CD14-positive monocyte (primary cell): ENCODE measurements at regions not wholly inside any gene's neighbourhood (a gene's known extent, or its start where the extent isn't known, plus 50 kb on each side); places are given as distances from the start of the nearest gene placed in this dataset.

ENCODE experiments used
- DNase-seq, 3 donors: peaks; one replicate each; pipeline ENCODE4 v3.0.0-alpha.2; 2011 to 2022
- H2AFZ ChIP-seq: 2 replicates; pipeline ENCODE4 v1.6.0; 2012; ENCODE audit warnings: mild to moderate bottlenecking, low read depth, low read length, inconsistent platforms; ENCODE audit not compliant: insufficient read depth, poor library complexity, severe bottlenecking
- H3K27ac ChIP-seq, 2 donors: 1 replicate in 1 of 2; 2 replicates in 1 of 2; pipeline ENCODE4 v1.5.1; 2012 to 2013; ENCODE audit warnings: low read length in 2 of 2, control low read depth in 1 of 2, inconsistent platforms in 1 of 2, low read depth in 1 of 2, mild to moderate bottlenecking in 1 of 2
- H3K27me3 ChIP-seq, 2 donors: one replicate each; pipeline versions ENCODE4 v1.6.0 to v1.6.1; 2011 to 2013; ENCODE audit warnings: low read length in 2 of 2; ENCODE audit not compliant: control insufficient read depth in 2 of 2, insufficient read depth in 2 of 2
- H3K36me3 ChIP-seq, 2 donors: replicated peaks in 1 of 2; 1 replicate in 1 of 2; 2 replicates in 1 of 2; pipeline versions ENCODE4 v1.5.1 to v1.6.1; 2012 to 2013; ENCODE audit warnings: low read length in 2 of 2, control low read depth in 1 of 2, inconsistent platforms in 1 of 2, mild to moderate bottlenecking in 1 of 2; ENCODE audit not compliant: insufficient read depth in 2 of 2, control insufficient read depth in 1 of 2
- H3K4me1 ChIP-seq, 2 donors: 1 replicate in 1 of 2; 2 replicates in 1 of 2; pipeline versions ENCODE4 v1.5.1 to v1.6.1; 2012 to 2013; ENCODE audit warnings: low read length in 2 of 2, control low read depth in 1 of 2, inconsistent platforms in 1 of 2, mild to moderate bottlenecking in 1 of 2, moderate library complexity in 1 of 2; ENCODE audit not compliant: insufficient read depth in 2 of 2, control insufficient read depth in 1 of 2
- H3K4me2 ChIP-seq: replicated peaks from 2 replicates; pipeline ENCODE3; 2012; ENCODE audit warnings: low read length, moderate library complexity, mild to moderate bottlenecking; ENCODE audit not compliant: poor library complexity, severe bottlenecking; ENCODE audit errors: extremely low read depth
- H3K4me3 ChIP-seq, 3 experiments: fragments of 200-600 bp in 1 of 3; sonication (generic) in 1 of 3; replicated peaks in 1 of 3; 1 replicate in 2 of 3; 2 replicates in 1 of 3; pipeline ENCODE4 v1.5.1; 2011 to 2013; ENCODE audit warnings: low read length in 3 of 3, mild to moderate bottlenecking in 3 of 3, control low read depth in 2 of 3, low read depth in 2 of 3, inconsistent platforms in 1 of 3, moderate library complexity in 1 of 3
- H3K79me2 ChIP-seq: 2 replicates; pipeline ENCODE4 v1.6.0; 2012; ENCODE audit warnings: mild to moderate bottlenecking, control low read depth, inconsistent platforms, low read length, moderate library complexity; ENCODE audit not compliant: insufficient read depth
- H3K9ac ChIP-seq: 2 replicates; pipeline ENCODE4 v1.6.0; 2017; ENCODE audit warnings: low read length, mild to moderate bottlenecking; ENCODE audit not compliant: insufficient read depth, poor library complexity, severe bottlenecking
- H3K9me3 ChIP-seq, 2 donors: replicated peaks in 1 of 2; 1 replicate in 1 of 2; 2 replicates in 1 of 2; pipeline versions ENCODE4 v1.5.1 to v1.6.1; 2012 to 2013; ENCODE audit warnings: low read length in 2 of 2, control low read depth in 1 of 2; ENCODE audit not compliant: control insufficient read depth in 1 of 2, insufficient read depth in 1 of 2
- H4K20me1 ChIP-seq: 2 replicates; pipeline ENCODE4 v1.6.0; 2012; ENCODE audit warnings: mild to moderate bottlenecking, low read length, control low read depth, moderate library complexity; ENCODE audit not compliant: insufficient read depth
- H3K27ac Mint-ChIP-seq, 7 donors: one replicate each; pipeline ENCODE4 v1.8.0; 2020; ENCODE audit warnings: mild to moderate bottlenecking in 7 of 7, mixed read lengths in 7 of 7, moderate library complexity in 6 of 7, inconsistent platforms in 2 of 7
- H3K27me3 Mint-ChIP-seq, 3 donors: one replicate each; pipeline ENCODE4 v1.8.0; 2021 to 2022; ENCODE audit warnings: low read depth in 3 of 3, mild to moderate bottlenecking in 3 of 3, mixed read lengths in 3 of 3, moderate library complexity in 3 of 3, inconsistent platforms in 1 of 3
- H3K36me3 Mint-ChIP-seq, 2 donors: one replicate each; pipeline ENCODE4 v1.8.0; 2020; ENCODE audit warnings: mixed read lengths in 2 of 2, inconsistent platforms in 1 of 2, mild to moderate bottlenecking in 1 of 2
- H3K4me1 Mint-ChIP-seq: one replicate; pipeline ENCODE4 v1.8.0; 2020; ENCODE audit warnings: mild to moderate bottlenecking, mixed read lengths
- H3K4me3 Mint-ChIP-seq, 2 donors: one replicate each; pipeline ENCODE4 v1.8.0; 2020; ENCODE audit warnings: mild to moderate bottlenecking in 2 of 2, mixed read lengths in 2 of 2, moderate library complexity in 1 of 2
- H3K9me3 Mint-ChIP-seq, 7 donors: one replicate each; pipeline ENCODE4 v1.8.0; 2020 to 2022; ENCODE audit warnings: mixed read lengths in 7 of 7, mild to moderate bottlenecking in 6 of 7, moderate library complexity in 6 of 7, inconsistent platforms in 2 of 7
- WGBS: methylation state at CpG from one replicate; pipeline ENCODE4 v1.1.5; 2013; ENCODE audit warnings: missing lambda C conversion rate; ENCODE audit not compliant: insufficient coverage; 5-methylcytosine and 5-hydroxymethylcytosine counted together
- intact Hi-C, 2 donors: fragments of 100-400 bp; cut with micrococcal nuclease; formaldehyde crosslinking; loops; one replicate each; pipeline versions ENCODE4 v1.15.0 to v1.15.1; 2023
- TF ChIP-seq, protein P1 (sequence below): fragments of 200-600 bp; IDR thresholded peaks from one replicate; pipeline ENCODE4 v1.8.0; 2022; ENCODE audit warnings: antibody characterized with exemption, mild to moderate bottlenecking

DNA sequence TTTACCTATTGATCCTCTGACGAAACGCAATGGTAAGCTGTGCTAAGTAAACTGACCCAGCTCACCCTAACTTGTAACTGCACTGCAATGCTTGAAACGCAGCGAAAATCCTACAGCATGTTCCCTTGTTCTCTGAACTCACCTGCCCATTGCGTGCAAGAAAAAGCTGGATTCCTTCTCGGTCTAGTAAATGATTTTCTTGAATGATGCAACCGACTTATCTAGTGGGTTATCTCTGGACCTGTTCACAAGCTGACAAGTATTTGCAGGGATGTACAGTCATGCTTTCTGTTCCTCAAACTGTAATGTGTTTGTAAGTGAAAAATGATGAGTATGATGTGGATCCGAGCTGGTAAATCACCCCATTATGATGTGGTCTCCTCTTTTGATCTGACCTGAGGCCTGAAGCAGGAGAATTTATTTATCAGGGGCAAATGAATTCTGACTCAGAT is 140.1 kb downstream of the BTC start:
- Mint-ChIP-seq H3K9me3 (no peaks in the 10 kb centered on the region), H3K27me3 (peaks cover 0 to 5% (median 0%) of the 10 kb centered on the region in 3 donors), H3K4me1 (peaks cover 18% of the 10 kb centered on the region), H3K36me3 (no peaks in the 10 kb centered on the region), H3K27ac (peak overlapping the region in 1 of 7 donors; percentile 36), H3K4me3 (no peak overlapping the region)
- H4K20me1 ChIP-seq: no peaks in the 10 kb centered on the region
- peak; percentile 25 to 77 (median 30) for DNase-seq
- TF ChIP-seq, protein P1, sequence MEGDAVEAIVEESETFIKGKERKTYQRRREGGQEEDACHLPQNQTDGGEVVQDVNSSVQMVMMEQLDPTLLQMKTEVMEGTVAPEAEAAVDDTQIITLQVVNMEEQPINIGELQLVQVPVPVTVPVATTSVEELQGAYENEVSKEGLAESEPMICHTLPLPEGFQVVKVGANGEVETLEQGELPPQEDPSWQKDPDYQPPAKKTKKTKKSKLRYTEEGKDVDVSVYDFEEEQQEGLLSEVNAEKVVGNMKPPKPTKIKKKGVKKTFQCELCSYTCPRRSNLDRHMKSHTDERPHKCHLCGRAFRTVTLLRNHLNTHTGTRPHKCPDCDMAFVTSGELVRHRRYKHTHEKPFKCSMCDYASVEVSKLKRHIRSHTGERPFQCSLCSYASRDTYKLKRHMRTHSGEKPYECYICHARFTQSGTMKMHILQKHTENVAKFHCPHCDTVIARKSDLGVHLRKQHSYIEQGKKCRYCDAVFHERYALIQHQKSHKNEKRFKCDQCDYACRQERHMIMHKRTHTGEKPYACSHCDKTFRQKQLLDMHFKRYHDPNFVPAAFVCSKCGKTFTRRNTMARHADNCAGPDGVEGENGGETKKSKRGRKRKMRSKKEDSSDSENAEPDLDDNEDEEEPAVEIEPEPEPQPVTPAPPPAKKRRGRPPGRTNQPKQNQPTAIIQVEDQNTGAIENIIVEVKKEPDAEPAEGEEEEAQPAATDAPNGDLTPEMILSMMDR: no peak
- H3K4me3 ChIP-seq: no peak overlapping the region
- no peaks in the 10 kb centered on the region for H3K79me2 ChIP-seq
- no peak overlapping the region for H2AFZ ChIP-seq
- H3K36me3 ChIP-seq: no peaks in the 10 kb centered on the region
- no peak overlapping the region for H3K4me2 ChIP-seq
- WGBS: 39% methylated on average over 5 of the region's 8 CpGs
- H3K9me3 ChIP-seq: no peaks in the 10 kb centered on the region
- H3K27ac ChIP-seq: no peak overlapping the region
- H3K27me3 ChIP-seq: no peaks in the 10 kb centered on the region
- intact Hi-C loops: no loop called here
- no peak overlapping the region for H3K9ac ChIP-seq
- peaks cover 8 to 13% of the 10 kb centered on the region in 2 donors for H3K4me1 ChIP-seq

GRCh38 chr4:74656596-74656995 is 137.7 kb downstream of the BTC start:
- 100% methylated on average over 1 of the region's 1 CpG for WGBS

More at GRCh38 chr4:74656596-74656995, 137.7 kb downstream of the BTC start:
- peak in 1 of 3 donors; percentile 15 for DNase-seq
- no peak overlapping the region for H3K4me3 ChIP-seq
- H3K36me3 Mint-ChIP-seq: no peaks in the 10 kb centered on the region
- TF ChIP-seq, protein P1: no peak
- no peaks in the 10 kb centered on the region for H3K79me2 ChIP-seq
- H3K9ac ChIP-seq: no peak overlapping the region
- H3K27me3 Mint-ChIP-seq: peaks cover 0 to 3% (median 0%) of the 10 kb centered on the region in 3 donors
- intact Hi-C loops: no loop called here
- H3K4me1 ChIP-seq: peaks cover 14 to 18% of the 10 kb centered on the region in 2 donors
- peaks cover 27% of the 10 kb centered on the region for H3K4me1 Mint-ChIP-seq
- no peaks in the 10 kb centered on the region for H3K36me3 ChIP-seq
- no peaks in the 10 kb centered on the region for H3K27me3 ChIP-seq
- H3K4me2 ChIP-seq: no peak overlapping the region
- H4K20me1 ChIP-seq: no peaks in the 10 kb centered on the region
- H3K4me3 Mint-ChIP-seq: no peak overlapping the region
- no peak overlapping the region for H3K27ac ChIP-seq
- peak overlapping the region in 1 of 7 donors; percentile 46 for H3K27ac Mint-ChIP-seq
- no peaks in the 10 kb centered on the region for H3K9me3 Mint-ChIP-seq
- no peaks in the 10 kb centered on the region for H3K9me3 ChIP-seq
- H2AFZ ChIP-seq: no peak overlapping the region
